Colonic mucosa (tissue), 4 donors: ENCODE measurements at regions not wholly inside any gene's neighbourhood (a gene's known extent, or its start where the extent isn't known, plus 50 kb on each side); places are given as distances from the start of the nearest gene placed in this dataset.

Experiments used
- DNase-seq: peaks from one replicate; pipeline ENCODE4 v3.0.0-alpha.2; 2020
- H3K27ac ChIP-seq: fragments of 200-600 bp; one replicate; pipeline ENCODE4 v1.8.0; 2021
- H3K27me3 ChIP-seq: fragments of 200-600 bp; one replicate; pipeline ENCODE4 v1.8.0; 2021
- H3K36me3 ChIP-seq: fragments of 200-600 bp; one replicate; pipeline ENCODE4 v1.8.0; 2021
- H3K4me1 ChIP-seq: fragments of 200-600 bp; one replicate; pipeline ENCODE4 v1.8.0; 2021; ENCODE audit warnings: mild to moderate bottlenecking
- H3K4me3 ChIP-seq: fragments of 200-600 bp; one replicate; pipeline ENCODE4 v1.8.0; 2021
- H3K9ac ChIP-seq, 2 donors: one replicate each; pipeline ENCODE4 v1.7.0; 2013; ENCODE audit warnings: control low read depth in 2 of 2, low read depth in 2 of 2, low read length in 2 of 2
- H3K9me3 ChIP-seq: fragments of 200-600 bp; one replicate; pipeline ENCODE4 v1.8.0; 2021
- intact Hi-C: fragments of 100-400 bp; cut with DNase I; formaldehyde crosslinking; loops from one replicate; pipeline ENCODE4 v1.14.1; 2022
- TF ChIP-seq, protein P1 (sequence below): fragments of 200-600 bp; IDR thresholded peaks from one replicate; pipeline ENCODE4 v1.8.0; 2022; ENCODE audit warnings: antibody characterized with exemption, mild to moderate bottlenecking
- donor health status: healthy.
- donor health status: DM: no; HTN: no; CAD: no.
- donor health status: DM: no; HTN: no; CAD: no.

DNA sequence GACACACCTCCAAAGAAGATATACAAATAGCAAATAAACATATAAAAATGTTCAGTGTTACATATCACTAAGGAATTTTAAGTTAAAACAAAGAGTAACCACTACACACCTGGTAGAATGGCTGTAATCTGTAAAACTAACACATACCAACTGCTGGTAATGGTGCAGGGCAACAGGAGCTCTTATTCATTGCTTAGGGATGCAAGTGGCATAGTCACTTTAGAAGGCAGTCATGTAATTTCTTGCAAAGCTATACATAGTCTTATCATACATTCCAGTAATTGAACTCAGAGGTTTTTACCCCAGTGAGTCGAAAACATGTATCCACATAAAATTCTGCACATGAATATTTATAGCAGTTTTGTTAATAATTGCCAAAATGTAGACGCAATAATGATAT lies 906.8 kb upstream of the CITED2 start:
- H3K36me3 ChIP-seq = no peaks in the 10 kb centered on the region
- no peaks in the 10 kb centered on the region for H3K27me3 ChIP-seq
- no peak for DNase-seq
- no peaks in the 10 kb centered on the region for H3K9me3 ChIP-seq
- no peaks in the 10 kb centered on the region for H3K4me1 ChIP-seq
- H3K9ac ChIP-seq = no peak overlapping the region
- no peak overlapping the region for H3K27ac ChIP-seq
- no peak overlapping the region for H3K4me3 ChIP-seq
- intact Hi-C loops = no loop called here
- TF ChIP-seq, protein P1, sequence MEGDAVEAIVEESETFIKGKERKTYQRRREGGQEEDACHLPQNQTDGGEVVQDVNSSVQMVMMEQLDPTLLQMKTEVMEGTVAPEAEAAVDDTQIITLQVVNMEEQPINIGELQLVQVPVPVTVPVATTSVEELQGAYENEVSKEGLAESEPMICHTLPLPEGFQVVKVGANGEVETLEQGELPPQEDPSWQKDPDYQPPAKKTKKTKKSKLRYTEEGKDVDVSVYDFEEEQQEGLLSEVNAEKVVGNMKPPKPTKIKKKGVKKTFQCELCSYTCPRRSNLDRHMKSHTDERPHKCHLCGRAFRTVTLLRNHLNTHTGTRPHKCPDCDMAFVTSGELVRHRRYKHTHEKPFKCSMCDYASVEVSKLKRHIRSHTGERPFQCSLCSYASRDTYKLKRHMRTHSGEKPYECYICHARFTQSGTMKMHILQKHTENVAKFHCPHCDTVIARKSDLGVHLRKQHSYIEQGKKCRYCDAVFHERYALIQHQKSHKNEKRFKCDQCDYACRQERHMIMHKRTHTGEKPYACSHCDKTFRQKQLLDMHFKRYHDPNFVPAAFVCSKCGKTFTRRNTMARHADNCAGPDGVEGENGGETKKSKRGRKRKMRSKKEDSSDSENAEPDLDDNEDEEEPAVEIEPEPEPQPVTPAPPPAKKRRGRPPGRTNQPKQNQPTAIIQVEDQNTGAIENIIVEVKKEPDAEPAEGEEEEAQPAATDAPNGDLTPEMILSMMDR = no peak

DNA sequence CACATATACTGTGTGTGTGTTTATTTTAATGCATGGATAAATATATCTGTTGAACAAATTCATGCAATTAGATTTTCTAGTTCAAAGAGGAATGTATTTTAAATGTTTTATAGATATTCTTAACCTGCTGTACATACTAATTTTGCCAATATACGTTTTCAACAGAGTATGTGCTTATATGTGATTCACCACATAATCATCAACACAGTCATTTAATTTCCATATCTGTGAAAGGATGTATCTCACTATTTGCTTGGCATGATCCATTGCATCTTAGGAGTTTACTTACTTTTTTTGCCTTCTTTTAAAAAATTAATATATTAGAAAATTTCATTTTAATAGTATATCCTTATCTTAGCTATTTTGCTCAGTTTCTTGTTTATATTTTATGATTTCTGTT lies 902.3 kb upstream of the CITED2 start:
- Histone ChIP-seq H3K4me1 (no peaks in the 10 kb centered on the region), H3K4me3 (no peak overlapping the region), H3K9ac (no peak overlapping the region), H3K27ac (no peak overlapping the region), H3K36me3 (no peaks in the 10 kb centered on the region), H3K27me3 (no peaks in the 10 kb centered on the region), H3K9me3 (no peaks in the 10 kb centered on the region)
- DNase-seq = no peak
- TF ChIP-seq, protein P1 = no peak
- intact Hi-C loops = no loop called here

DNA sequence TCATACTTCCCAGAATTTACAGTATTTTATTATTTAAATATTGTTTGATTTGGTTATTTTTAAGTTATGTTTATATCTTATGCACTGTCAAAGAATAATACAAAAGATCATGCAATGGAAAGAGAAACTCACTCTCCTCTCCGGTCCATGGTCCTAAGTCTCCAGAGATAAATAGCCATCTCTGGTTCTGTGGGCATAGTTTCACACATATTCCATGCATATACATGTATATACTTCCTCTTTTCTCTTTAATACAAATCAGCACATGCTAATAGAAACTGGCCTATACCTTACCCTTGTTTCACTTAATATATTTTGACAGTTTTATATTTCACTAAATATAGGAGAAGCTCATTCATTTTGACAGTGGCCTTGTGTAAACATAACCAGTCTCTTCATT lies 901.7 kb upstream of the CITED2 start:
- no peaks in the 10 kb centered on the region for H3K36me3 ChIP-seq
- no peaks in the 10 kb centered on the region for H3K4me1 ChIP-seq
- H3K9ac ChIP-seq = no peak overlapping the region
- H3K4me3 ChIP-seq = no peak overlapping the region
- DNase-seq = no peak
- intact Hi-C loops = no loop called here
- TF ChIP-seq, protein P1 = no peak
- H3K27ac ChIP-seq = no peak overlapping the region
- H3K9me3 ChIP-seq = no peaks in the 10 kb centered on the region
- H3K27me3 ChIP-seq = no peaks in the 10 kb centered on the region

DNA sequence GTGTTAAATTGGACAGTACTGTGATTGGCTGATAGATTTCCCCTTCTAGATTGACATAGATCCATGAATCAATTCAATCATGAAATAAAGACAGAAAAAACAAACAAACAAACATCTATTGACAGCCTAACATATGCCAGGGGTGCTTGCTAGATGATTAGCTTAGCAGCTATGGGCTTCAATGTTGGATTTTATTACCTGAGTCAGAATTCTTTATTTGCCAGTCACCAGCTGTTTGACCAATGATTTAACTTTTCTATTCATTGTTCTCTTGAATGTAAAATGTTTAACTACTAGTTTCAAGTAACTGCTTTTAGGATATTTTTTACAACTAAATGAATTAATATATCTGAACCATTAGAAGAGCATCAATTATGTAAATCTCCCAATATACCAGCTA lies 901.3 kb upstream of the CITED2 start:
- H3K9ac ChIP-seq = no peak overlapping the region
- TF ChIP-seq, protein P1 = no peak
- no peaks in the 10 kb centered on the region for H3K4me1 ChIP-seq
- H3K36me3 ChIP-seq = no peaks in the 10 kb centered on the region
- H3K27me3 ChIP-seq = no peaks in the 10 kb centered on the region
- H3K27ac ChIP-seq = no peak overlapping the region
- intact Hi-C loops = no loop called here
- H3K4me3 ChIP-seq = no peak overlapping the region
- no peaks in the 10 kb centered on the region for H3K9me3 ChIP-seq
- no peak for DNase-seq

DNA sequence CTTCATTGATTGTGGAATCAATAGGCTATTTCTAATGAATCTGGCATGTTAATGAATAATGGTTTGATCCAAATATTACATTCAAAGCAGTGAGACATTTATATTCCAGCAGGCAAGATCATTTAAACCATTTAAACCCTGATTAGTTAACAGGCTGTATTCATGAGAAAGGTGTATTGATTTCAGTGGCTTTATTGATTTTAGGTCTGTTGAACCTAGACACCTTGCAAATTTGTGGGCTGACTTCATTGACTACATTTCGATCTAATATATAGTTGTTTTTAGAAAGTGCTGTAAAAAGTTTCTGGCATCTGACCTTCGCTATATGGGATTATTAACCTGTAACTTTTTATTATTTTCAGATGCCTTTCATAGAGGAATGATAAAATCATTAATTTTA lies 900.1 kb upstream of the CITED2 start:
- Histone ChIP-seq H3K4me3 (no peak overlapping the region), H3K4me1 (no peaks in the 10 kb centered on the region), H3K9ac (no peak overlapping the region), H3K36me3 (no peaks in the 10 kb centered on the region), H3K27me3 (no peaks in the 10 kb centered on the region), H3K9me3 (no peaks in the 10 kb centered on the region), H3K27ac (no peak overlapping the region)
- DNase-seq = no peak
- intact Hi-C loops = no loop called here
- TF ChIP-seq, protein P1 = no peak
